ENCODE measurements at regions not wholly inside any gene's neighbourhood (a gene's known extent, or its start where the extent isn't known, plus 50 kb on each side); places are given as distances from the start of the nearest gene placed in this dataset.
"Not testable (repeated sequence)": the region's sequence is repeated elsewhere in the genome, so short reads cannot be mapped to it uniquely, and the experiment has no call there.

DNA sequence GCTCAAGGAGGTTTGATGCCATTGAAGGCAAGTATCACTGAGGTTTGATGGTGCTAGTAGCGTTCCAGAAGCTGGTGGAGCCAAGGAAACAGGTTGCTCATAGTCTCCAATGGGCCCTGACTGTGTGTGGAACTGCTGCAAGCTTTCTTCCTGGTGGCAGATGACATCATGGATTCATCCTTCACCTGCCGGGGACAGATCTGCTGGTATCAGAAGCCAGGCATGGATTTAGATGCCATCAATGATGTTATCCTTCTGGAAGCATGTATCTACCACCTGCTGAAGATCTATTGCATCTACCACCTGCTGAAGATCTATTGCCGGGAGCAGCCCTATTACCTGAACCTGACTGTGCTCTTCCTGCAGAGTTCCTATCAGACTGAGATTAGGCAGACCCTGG is 734.4 kb downstream of the PLA2G4A start:
- no peak for DNase-seq

DNA sequence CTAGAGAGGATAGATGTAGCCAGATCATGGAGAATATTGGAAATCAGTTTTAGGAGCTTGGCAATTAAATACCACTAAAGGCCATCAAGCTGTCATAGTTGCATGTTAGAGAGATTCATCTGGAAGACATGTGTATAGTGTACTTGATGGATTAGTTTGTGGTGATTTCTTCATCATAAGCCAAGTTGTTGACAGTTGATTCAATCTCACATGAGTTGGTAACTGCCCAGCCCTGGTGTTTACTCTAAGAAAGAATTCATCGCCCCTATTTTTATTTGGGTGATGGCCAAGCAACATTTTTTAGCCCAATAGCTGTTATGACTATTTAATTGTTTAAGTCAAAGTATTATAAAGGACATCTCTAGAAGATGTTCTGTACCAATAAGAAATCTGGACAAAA is 737.6 kb downstream of the PLA2G4A start:
- DNase-seq, result no peak

DNA sequence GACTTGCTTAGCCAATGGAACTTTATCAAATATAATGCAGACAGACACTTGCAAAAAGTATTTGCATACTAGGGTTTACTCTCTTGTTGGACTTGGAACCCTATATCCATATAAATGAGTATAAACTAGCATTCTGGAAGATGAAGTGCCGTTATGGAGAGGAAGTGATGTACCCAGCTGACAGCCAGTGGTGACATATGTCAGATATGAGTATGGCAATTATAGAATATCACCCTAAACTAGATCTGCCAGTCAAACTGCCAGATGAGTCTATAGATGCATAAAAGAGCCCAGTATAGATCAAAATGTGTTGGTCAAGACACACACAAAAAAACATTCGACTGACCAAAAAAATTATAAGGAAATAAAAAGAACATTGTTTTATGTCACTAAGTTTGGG is 739.3 kb downstream of the PLA2G4A start:
- no peak for DNase-seq

DNA sequence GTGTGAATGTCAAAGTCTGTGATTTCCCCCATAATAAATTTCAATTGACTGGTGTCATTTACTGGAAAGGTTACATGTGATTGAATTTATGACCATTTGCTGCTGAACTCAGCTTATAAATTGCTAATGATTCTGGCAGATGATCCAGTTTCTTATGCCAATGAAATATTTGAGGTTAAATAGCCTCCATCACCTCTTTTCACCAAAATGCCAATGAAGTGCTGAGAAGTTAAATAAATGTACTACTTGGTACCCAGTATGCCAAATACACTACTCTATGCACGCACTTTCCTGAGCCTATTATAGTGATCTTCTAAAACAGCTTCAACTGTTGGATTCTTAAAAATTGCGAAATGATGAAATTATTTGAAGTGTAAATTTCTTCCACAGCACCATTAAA is 741.4 kb downstream of the PLA2G4A start:
- no peak for DNase-seq

DNA sequence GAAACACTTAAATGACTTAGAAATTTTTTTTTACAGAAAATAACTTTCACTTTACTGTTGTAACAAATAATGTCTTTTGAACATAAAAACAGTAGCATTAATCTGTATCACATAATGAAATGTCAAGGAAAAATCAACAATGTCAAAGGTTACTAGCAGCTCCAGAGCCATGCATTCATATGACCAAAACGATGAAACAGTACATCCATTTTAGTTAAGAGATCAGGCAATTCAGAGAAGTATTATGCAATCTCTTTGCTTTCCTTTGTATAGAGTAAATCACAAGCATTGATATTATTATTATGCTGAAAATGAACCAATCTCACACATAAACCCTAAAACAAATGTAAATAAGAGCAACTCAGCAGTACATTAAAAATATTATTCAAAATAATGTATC is 748.9 kb downstream of the PLA2G4A start:
- DNase-seq, result no peak

DNA sequence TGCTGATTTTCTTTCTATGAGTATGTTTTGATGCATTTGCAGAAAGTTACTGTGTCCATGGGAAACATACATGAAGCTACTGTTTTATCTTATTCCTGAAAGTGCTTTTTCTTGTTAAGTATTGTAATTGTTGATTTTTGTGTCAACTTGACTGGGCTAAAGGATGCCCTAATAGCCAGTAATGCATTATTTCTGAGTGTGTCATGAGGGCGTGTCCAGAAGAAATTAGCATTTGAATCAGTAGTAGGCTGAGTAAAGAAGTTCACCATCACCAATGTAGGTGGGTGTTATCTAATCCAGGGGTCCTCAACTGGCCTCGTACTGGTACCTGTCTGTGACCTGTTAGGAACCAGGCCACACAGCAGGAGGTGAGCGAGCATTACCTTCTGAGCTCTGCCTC is 760.2 kb downstream of the PLA2G4A start:
- DNase-seq, result no peak

DNA sequence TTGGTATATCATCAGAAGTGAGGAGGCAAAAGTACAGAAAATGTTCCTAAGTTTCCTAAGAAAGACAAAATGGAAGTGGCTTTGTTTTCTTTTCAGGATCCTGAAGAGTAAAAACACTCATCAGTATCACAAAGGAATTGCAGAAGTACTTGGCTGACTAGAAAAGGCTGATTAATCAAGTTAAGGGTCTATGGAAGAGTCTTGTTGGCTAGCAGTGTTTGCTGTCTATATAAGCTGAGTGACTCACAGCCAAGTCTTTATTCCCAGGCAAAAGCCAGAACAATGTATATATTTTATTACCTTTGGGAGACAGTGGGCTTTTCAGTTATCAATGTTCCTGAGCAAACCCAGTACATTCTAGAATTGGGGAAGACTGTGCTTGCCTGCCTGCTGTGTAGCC is 777.0 kb downstream of the PLA2G4A start:
- no peak for DNase-seq

DNA sequence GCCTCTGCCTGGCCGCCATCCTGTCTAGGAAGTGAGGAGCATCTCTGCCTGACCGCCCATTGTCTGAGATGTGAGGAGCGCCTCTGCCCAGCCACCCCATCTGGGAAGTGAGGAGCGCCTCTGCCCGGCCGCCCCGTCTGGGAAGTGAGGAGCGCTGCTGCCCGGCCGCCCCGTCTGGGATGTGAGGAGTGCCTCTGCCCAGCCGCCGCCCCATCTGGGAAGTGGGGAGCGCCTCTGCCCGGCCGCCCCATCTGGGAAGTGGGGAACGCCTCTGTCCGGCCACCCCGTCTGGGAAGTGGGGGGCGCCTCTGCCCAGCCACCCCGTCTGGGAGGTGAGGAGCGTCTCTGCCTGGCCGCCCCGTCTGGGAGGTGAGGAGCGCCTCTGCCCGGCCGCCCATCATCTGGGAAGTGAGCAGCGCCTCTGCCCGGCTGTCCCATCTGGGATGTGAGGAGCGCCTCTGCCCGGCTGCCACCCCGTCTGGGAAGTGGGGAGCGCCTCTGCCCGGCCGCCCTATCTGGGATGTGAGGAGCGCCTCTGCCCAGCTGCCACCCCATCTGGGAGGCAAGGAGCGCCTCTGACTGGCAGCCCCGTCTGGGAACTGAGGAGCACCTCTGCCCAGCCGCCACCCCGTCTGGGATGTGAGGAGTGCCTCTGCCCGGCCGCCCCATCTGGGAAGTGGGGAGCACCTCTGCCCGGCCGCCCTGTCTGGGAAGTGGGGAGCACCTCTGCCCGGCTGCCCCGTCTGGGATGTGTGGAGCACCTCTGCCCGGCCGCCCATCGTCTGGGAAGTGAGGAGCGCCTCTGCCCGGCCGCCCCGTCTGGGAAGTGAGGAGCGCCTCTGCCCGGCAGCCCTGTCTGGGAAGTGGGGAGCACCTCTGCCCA is 787.3 kb downstream of the PLA2G4A start:
- DNase-seq, result not testable (repeated sequence)

DNA sequence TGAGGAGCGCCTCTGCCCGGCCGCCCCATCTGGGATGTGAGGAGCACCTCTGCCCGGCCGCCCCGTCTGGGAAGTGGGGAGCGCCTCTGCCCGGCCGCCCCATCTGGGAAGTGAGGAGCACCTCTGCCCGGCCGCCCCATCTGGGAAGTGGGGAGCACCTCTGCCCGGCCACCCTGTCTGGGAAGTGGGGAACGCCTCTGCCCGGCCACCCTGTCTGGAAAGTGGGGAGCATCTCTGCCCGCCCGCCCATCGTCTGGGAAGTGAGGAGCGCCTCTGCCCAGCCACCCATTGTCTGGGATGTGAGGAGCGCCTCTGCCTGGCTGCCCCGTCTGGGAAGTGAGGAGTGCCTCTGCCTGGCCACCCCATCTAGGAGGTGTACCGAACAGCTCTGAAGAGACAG is 788.1 kb downstream of the PLA2G4A start:
- DNase-seq, result not testable (repeated sequence)

DNA sequence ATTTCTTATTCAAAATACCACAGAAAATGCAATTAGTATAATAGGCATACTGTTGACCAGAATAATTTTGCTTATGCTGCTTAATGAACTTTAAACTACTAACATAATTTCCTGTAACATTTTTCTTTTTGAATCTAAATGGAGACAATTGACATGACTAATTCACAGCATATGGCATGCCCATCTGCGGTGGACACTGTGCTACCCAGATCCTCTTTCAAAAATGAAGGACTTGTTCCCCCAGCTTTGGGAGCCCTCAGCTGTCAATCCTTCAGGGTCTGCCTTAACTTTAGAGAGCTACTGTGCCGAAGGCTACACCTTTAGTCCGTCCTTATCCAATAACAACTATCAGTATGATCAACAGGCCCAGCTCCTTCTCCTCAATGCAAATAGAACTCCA is 789.0 kb downstream of the PLA2G4A start:
- DNase-seq, result no peak

DNA sequence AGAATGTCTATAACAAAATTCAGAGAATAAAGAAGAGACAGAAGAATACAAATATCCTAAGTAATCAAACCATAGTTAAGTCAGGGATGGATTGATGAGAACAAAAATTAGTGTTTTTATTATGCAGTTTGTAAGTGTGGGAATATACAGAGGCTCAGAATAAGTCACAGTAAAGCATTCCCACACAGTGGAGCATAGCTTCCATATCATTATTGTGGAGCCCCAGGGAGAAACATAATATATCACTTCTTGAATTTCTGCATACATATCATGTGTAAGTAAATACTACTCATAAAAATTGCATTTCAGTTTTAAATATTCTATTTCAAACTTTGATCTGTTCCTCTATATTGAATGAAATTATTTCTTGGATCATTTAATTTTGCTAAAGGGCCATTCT is 790.4 kb downstream of the PLA2G4A start:
- DNase-seq, result no peak

DNA sequence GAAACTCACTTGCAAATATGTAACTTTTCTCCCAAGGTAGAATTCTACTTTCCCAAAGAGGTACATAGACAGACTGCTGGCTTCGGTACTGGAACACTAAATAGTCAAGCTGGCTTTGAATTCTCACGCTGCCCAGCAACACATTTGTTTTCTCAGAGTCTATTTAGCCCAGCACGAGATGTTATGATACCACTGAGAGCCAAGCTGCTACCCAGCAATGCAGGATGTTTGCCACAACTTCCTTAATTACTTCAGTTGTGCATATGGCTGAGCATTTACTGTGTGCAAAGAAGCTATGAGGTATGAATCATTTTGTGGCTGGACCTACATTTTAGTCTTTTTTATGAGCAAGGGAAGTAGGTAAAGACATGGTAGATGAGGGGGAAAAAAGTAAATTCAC is 793.2 kb downstream of the PLA2G4A start:
- DNase-seq, result no peak

DNA sequence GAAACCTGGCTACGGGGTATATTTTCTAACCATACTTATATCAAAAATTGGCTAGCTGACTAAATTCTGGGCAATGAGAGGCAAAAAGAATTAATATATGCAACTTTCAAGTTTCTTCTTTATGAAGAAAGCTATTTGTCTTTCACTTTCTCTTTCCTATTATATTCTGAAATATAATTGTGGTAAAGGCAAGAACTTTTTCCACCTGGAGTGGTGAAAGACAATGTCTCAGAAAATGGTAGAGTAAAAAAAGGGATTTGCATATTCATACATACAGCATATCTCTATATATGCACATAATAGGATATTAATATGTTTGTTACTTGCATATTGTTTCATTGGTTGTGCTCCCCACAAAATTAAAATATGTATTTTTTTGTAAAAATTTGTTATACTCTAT is 793.8 kb downstream of the PLA2G4A start:
- DNase-seq, result no peak

DNA sequence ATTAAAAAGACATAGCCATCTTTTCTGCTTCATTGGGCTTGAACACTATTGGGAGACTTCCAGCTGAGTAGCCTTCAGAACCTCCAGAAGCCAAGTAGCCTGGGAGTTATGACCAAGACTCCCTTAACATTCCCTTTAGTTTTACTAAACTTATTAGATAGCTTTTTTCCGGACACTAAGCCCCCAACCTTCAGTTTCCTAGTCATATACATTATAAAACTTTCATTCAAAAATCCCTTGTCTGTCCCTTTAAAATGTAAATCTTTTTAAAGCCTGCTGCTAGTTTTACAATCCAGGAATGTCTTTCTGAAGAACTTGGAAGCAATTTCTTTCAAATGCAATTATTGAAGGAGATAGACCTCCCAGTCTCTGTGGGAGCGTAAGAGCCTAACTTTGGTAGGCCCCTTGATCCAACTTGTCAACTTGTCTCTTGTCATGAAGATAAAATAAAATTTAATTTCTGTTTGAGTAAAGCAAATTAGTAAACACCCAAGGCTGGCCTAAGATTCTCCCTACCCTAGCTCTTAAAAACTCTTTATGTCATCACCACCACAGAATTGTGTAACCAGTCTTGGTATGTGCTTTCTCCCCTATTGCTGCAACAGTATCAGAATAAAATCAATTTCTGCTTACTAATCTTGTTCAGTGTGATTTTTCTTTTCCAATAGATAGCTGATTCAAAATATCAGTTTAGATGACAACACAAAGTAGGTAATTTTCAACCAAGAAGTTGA is 796.2 kb downstream of the PLA2G4A start:
- DNase-seq, result no peak

DNA sequence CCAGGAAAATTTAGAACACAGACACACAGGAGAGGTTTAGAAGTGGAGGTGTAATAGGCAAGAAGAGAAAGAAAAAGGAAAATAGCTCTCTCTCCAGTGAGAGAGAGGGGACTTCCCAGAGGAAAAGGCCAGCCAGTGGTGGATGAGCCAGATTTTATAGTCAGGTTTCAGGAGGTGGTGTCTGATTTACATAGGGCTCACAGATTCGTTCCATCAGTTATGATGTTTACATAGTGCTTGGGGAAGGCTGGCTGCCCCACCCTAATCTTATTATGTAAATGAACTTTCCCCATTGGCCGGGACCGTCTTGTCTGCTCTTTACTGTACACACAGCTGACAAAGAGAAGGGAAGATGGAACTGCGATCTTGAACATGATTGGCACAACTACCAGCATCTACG is 797.3 kb downstream of the PLA2G4A start:
- DNase-seq, result no peak

DNA sequence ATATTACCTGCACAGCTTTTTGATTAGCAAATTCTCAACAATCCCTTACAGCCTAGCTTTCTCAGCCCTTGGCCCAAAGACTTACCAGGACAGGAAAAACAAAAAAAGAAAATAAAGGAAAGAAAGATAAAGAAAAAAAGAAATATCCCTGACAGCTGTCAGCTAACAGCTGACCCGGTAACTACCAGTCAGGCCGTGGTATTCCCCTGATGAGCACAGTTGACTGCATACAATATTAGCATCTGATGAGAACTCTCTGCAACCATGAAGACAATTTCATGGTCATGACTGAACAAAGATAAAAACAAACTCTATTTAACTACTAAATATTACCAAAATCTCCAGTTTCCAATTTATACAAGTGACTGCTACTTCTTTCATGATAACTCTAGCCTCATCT is 798.8 kb downstream of the PLA2G4A start:
- no peak for DNase-seq

DNA sequence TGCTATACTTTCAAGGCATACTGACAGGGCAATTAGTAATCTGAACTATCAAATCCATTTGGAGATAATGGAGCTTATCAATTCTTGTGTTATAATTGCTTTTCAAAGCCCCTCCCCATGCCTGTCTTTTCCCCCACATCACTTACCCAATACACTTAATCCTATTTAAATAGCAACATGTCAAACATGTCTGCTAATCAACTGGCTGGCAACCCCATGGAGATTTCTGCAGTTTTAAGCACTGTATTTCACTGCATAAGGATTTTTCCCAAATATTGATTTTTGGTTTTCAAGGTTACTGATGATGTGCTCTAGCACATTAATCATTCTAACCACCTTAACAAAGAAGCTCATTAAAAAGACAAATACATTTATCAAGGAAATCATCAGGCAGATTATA is 800.3 kb downstream of the PLA2G4A start:
- no peak for DNase-seq

DNA sequence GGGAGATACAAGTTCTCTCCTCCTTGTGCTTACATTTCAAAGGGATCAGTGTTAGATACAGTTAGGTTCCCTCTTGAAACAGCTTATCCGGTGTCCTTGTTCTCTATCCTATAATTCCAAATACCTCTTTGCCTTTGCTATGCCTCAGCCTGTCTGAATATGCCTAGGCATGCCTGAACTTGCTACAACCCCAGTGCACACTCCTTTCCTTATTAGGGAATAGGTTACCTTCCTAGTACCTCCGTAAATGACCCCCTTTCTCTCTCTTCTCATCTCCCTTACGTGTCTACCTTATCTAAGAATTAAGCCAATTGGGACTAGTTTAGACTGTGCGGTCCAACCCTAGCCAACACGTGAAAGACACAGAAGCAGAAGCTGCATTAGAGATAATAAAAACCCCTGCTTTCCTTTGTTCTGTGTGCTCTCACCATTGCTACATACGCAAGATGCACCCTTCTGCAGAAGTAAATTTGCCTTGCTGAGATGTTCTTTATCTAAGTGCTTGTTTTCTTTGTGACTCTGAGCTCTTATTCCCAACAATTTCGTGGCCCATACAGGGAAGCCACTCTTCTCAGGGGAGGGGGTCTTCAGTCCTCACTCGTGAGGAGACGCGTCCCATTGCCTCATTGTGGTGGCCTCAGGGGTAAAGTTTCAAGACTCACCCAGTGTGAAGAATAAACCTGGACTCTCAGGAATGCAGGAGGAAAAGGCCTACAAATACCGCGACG is 802.1 kb downstream of the PLA2G4A start:
- no peak for DNase-seq

DNA sequence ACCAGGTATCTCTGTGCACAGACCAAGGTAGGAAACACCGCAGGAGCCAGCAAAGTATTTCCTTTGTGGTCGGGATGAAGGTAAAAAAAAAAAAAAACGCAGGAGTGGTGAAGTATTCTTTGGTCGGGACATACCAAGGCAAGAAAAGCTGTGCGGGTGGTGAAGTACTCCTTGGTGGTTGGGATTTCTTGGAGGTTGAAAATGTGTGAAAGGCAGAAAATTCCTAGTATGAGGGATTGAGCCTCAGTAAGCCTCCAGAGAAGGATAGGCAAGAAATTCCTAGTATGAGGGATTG is 802.6 kb downstream of the PLA2G4A start:
- DNase-seq, result no peak

DNA sequence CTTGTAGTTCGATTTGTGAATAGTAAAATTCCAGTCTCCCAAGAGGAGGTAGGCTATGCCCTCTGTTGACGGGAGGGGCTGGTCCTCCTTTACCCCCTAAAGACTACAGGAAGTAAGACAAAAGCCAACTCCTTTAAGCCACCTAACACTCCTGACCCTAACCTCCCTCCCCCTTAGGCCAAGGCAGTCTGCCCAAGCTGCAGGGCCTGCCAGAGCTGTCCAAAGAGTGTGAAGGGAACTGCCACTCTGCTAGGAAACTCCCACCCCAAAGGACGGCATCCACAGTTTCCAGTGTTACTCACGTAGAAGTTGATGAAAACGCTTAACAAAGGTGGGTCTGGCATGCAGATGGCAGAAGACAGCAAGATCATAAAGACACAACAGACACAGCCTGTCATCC is 803.2 kb downstream of the PLA2G4A start:
- no peak for DNase-seq

DNA sequence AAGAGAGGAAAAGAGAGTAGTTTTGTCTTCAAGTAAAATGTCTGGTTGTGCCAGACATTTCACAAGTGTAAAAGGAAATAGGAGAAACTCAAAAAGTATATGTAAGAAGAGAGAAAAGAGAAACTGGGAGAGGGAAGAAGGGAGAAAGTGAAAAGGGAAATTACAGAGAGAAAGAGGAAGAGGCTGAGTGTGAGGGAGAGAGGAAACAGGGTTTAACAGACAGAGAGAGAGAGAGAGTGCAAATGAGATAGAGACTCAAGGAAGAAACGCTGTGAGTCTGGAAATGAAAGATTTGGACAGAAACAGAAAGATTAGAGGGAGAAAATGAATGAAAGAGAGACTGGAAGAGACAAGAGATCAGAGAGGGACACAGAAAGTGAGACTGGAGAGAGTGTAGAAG is 806.2 kb downstream of the PLA2G4A start:
- no peak for DNase-seq

DNA sequence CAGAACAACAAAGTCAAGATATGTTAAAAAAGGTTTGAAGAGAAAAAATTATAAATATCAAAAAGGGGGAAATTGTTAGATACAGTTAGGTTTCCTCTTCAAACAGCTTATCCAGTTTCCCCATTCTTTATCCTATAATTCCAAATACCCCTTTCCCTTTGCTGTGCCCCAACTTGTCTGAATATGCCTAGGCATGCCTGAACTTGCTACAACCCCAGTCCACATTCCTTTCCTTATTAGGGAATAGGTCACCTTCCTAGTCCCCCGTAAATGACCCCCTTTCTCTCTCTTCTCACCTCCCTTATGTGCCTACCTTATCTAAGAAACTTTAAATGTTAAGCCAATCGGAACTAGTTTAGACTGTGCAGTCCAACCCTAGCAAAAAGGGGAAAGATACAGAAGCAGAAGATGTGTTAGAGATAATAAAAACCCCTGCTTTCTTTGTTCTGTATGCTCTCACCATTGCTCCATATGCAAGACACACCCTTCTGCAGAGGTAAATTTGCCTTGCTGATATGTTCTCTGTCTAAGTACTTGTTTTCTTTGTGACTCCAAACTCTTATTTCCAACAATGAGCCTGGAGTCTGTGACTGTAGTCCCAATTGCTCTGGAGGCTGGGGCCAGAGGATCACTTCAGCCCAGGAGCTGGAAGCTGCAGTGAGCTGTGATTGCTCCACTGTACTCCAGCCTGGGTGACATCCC is 810.1 kb downstream of the PLA2G4A start:
- no peak for DNase-seq

DNA sequence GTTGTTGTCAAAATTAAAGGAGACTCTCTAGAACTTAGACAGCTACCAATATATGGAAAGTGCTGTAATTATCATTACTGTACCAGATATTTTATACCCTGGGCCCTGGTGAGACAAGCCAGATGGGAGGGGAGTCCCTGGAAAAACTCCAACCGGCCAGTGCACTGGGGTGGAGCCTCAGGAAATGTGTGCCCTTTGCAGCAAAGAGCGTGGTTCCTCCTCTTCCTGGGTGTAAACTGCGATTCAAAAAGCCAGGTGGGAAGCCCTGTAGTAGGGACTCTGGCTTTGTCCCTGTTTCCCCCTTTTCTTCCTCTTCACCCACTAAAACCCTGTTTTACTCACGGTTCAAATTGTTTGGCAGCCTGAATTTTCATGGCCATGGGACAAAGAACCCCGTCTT is 812.3 kb downstream of the PLA2G4A start:
- no peak for DNase-seq
